HEK293T (cell line): ENCODE measurements at regions not wholly inside any gene's neighbourhood (a gene's known extent, or its start where the extent isn't known, plus 50 kb on each side); places are given as distances from the start of the nearest gene placed in this dataset.
"Not testable (repeated sequence)": the region's sequence is repeated elsewhere in the genome, so short reads cannot be mapped to it uniquely, and the experiment has no call there.

Experiments used
- CTCF ChIA-PET: fragments of 350-600 bp; formaldehyde crosslinking; extraction: SDS; loops from one replicate; lab custom pipeline; 2021; ENCODE audit warnings: antibody characterized with exemption, inconsistent platforms; lab: Yijun Ruan, JAX
- POLR2A ChIA-PET: fragments of 350-600 bp; formaldehyde crosslinking; extraction: SDS; loops from one replicate; lab custom pipeline; 2020; ENCODE audit warnings: antibody characterized with exemption, inconsistent platforms; lab: Yijun Ruan, JAX
- DNase-seq: peaks from one replicate; pipeline ENCODE4 v3.0.0; 2012; ENCODE audit warnings: mixed read lengths; ENCODE audit errors: extremely low spot score
- ARNT ChIP-seq: fragments of 450-650 bp; IDR thresholded peaks from 2 replicates; pipeline ENCODE4 v1.6.1; 2017; ENCODE audit warnings: mild to moderate bottlenecking
- BHLHE40 ChIP-seq: fragments of 450-650 bp; IDR thresholded peaks from 2 replicates; pipeline ENCODE4 v1.6.1; 2016; ENCODE audit warnings: mild to moderate bottlenecking, moderate library complexity, borderline replicate concordance
- CTBP1 ChIP-seq: fragments of 450-650 bp; IDR thresholded peaks from 2 replicates; pipeline ENCODE4 v1.6.1; 2016; ENCODE audit warnings: borderline replicate concordance
- ELF4 ChIP-seq: fragments of 450-650 bp; IDR thresholded peaks from 2 replicates; pipeline ENCODE4 v1.6.1; 2017; ENCODE audit warnings: antibody characterized with exemption
- FOXA1 ChIP-seq: fragments of 450-650 bp; IDR thresholded peaks from 2 replicates; pipeline ENCODE4 v1.6.1; 2016; ENCODE audit warnings: mild to moderate bottlenecking
- FOXK2 ChIP-seq: fragments of 450-650 bp; IDR thresholded peaks from 2 replicates; pipeline ENCODE4 v1.6.1; 2016; ENCODE audit warnings: mild to moderate bottlenecking
- FOXM1 ChIP-seq: fragments of 450-650 bp; IDR thresholded peaks from 2 replicates; pipeline ENCODE4 v1.6.1; 2017; ENCODE audit warnings: mild to moderate bottlenecking, borderline replicate concordance
- HDGF ChIP-seq: fragments of 450-650 bp; IDR thresholded peaks from 2 replicates; pipeline ENCODE4 v1.6.1; 2017; ENCODE audit warnings: antibody characterized with exemption, borderline replicate concordance
- L3MBTL2 ChIP-seq: fragments of 450-650 bp; conservative IDR thresholded peaks from 2 replicates; pipeline ENCODE4 v1.6.1; 2016; ENCODE audit warnings: mild to moderate bottlenecking
- LEF1 ChIP-seq: fragments of 450-650 bp; IDR thresholded peaks from 2 replicates; pipeline ENCODE4 v1.6.1; 2017; ENCODE audit warnings: mild to moderate bottlenecking, borderline replicate concordance
- NFRKB ChIP-seq: fragments of 450-650 bp; IDR thresholded peaks from 2 replicates; pipeline ENCODE4 v1.6.1; 2016; ENCODE audit warnings: mild to moderate bottlenecking, moderate library complexity
- PKNOX1 ChIP-seq: fragments of 450-650 bp; IDR thresholded peaks from 2 replicates; pipeline ENCODE4 v1.6.1; 2016
- SP1 ChIP-seq: fragments of 450-650 bp; IDR thresholded peaks from 2 replicates; pipeline ENCODE4 v1.6.1; 2017
- SUZ12 ChIP-seq: fragments of 450-650 bp; IDR thresholded peaks from 2 replicates; pipeline ENCODE4 v1.6.1; 2016; ENCODE audit warnings: mild to moderate bottlenecking
- TARDBP ChIP-seq: fragments of 450-650 bp; IDR thresholded peaks from 2 replicates; pipeline ENCODE4 v1.6.1; 2016
- ZNF384 ChIP-seq: fragments of 450-650 bp; IDR thresholded peaks from 2 replicates; pipeline ENCODE4 v1.6.1; 2016

GRCh38 chr9:82895822-82896110, 167.2 kb downstream of the RASEF start:
- ChIA-PET CTCF (no interaction called here), POLR2A (no interaction called here)
- TF ChIP-seq FOXM1 (no peak), FOXA1 (no peak), SP1 (no peak), L3MBTL2 (no peak), HDGF (no peak), ARNT (no peak), SUZ12 (no peak), ELF4 (no peak), TARDBP (no peak), BHLHE40 (no peak), LEF1 (no peak)
- DNase-seq = no peak

- ChIA-PET POLR2A (no interaction called here), CTCF (no interaction called here)
- DNase-seq = peak; percentile 28
- no peak for TF ChIP-seq SP1
These were observed 159.4 kb downstream of the RASEF start for GRCh38 chr9:82903503-82903902.

DNA sequence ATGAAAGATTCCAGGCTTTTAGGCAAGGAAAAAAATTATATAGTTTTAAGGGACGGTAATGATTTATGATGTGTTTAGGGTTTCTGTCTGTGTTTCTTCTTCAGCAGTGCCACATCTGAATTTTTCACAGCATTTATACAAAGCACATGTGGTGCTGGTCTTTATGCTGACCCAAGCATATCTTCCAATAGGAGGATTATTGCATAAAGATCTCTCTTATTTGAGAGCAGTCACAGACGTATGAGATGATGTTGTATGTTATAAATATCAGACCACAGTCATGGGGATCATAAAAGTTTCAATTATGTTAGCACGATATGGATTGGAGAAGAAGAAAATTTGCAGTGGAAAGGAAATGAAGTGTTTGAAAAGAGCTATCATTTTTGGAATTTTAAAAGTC, 150.9 kb downstream of the RASEF start:
- CTCF ChIA-PET = interaction anchor here (1.3 kb wide), 1 partner anchor 9 kb away, joined by 3 read pairs; no protein-coding TSS in a partner anchor

GRCh38 chr9:82912645-82913044, 150.3 kb downstream of the RASEF start:
- DNase-seq = no peak
- TF ChIP-seq TARDBP (no peak), NFRKB (no peak), FOXA1 (no peak), ELF4 (no peak), PKNOX1 (no peak), FOXK2 (no peak), CTBP1 (no peak), HDGF (no peak), FOXM1 (no peak)
- CTCF ChIA-PET = interaction anchor here (1.3 kb wide), 1 partner anchor 8 kb away, joined by 3 read pairs; no protein-coding TSS in a partner anchor
- POLR2A ChIA-PET = interaction anchor here (0.9 kb wide), 1 partner anchor 27 kb away, joined by 3 read pairs; no protein-coding TSS in a partner anchor

More for the DNA sequence above, 150.9 kb downstream of the RASEF start:
- 0 out of 2 replicates have a peak, but pooled peaks have one; percentile 5 for TF ChIP-seq PKNOX1
- no peak for TF ChIP-seq CTBP1
- POLR2A ChIA-PET = no interaction called here
- DNase-seq = no peak

GRCh38 chr9:82916238-82916637, 146.7 kb downstream of the RASEF start:
- POLR2A ChIA-PET, DNase-seq, CTCF ChIA-PET: not testable (repeated sequence)

- CTCF ChIA-PET = interaction anchor here (1.1 kb wide), 1 partner anchor 8 kb away, joined by 3 read pairs; no protein-coding TSS in a partner anchor
- TF ChIP-seq PKNOX1 (no peak), ZNF384 (no peak), FOXM1 (no peak), ARNT (no peak), NFRKB (no peak), FOXA1 (no peak), HDGF (no peak), L3MBTL2 (no peak)
- POLR2A ChIA-PET = no interaction called here
- no peak for DNase-seq
These were observed 142.8 kb downstream of the RASEF start for GRCh38 chr9:82920154-82920553.

DNA sequence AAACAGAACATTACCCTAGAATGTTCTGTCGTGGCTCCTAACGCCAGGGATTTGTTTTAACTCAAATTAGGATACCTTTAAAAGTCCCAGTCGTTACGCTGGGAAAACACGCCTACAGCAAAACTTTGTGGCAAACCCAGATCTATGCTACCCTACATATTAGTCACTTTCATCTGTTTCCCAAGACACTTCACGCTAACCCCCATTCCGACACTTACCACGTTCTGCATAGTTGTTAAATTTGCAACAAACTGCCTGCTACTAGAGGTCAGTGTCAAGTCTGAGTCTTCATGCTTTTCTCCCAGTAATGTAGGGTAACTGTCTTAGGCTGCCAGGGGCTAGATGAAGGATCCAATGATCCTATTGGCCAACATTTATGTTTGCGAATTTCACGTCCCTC, 140.3 kb downstream of the RASEF start:
- CTCF ChIA-PET = no interaction called here
- DNase-seq = no peak
- TF ChIP-seq FOXK2 (no peak), ARNT (no peak), SP1 (no peak), HDGF (no peak), FOXM1 (no peak), BHLHE40 (no peak), L3MBTL2 (no peak), TARDBP (no peak), FOXA1 (no peak), CTBP1 (no peak), SUZ12 (no peak)
- POLR2A ChIA-PET = no interaction called here
